Ovary (tissue), 3 donors: ENCODE measurements at regions not wholly inside any gene's neighbourhood (a gene's known extent, or its start where the extent isn't known, plus 50 kb on each side); places are given as distances from the start of the nearest gene placed in this dataset.

ENCODE experiments used
- EP300 ChIP-seq: sonication (generic); formaldehyde crosslinking; IDR thresholded peaks from one replicate; pipeline ENCODE4 v1.6.1; 2017; ENCODE audit warnings: antibody characterized with exemption
- POLR2A ChIP-seq: fragments of 450-650 bp; IDR thresholded peaks from one replicate; pipeline ENCODE4 v1.6.1; 2017; ENCODE audit warnings: antibody characterized with exemption, mild to moderate bottlenecking, moderate library complexity
- TF ChIP-seq, protein P1 (sequence below), 3 donors: fragments of 450-650 bp in 2 of 3; fragments of 200-600 bp in 1 of 3; IDR thresholded peaks; one replicate each; pipeline versions ENCODE4 v1.5.1 to v1.8.0; 2016 to 2022; ENCODE audit warnings: antibody characterized with exemption in 3 of 3, mild to moderate bottlenecking in 1 of 3
- donor health status: DM: no; HTN: no; CAD: no.

- TF ChIP-seq, protein P1, sequence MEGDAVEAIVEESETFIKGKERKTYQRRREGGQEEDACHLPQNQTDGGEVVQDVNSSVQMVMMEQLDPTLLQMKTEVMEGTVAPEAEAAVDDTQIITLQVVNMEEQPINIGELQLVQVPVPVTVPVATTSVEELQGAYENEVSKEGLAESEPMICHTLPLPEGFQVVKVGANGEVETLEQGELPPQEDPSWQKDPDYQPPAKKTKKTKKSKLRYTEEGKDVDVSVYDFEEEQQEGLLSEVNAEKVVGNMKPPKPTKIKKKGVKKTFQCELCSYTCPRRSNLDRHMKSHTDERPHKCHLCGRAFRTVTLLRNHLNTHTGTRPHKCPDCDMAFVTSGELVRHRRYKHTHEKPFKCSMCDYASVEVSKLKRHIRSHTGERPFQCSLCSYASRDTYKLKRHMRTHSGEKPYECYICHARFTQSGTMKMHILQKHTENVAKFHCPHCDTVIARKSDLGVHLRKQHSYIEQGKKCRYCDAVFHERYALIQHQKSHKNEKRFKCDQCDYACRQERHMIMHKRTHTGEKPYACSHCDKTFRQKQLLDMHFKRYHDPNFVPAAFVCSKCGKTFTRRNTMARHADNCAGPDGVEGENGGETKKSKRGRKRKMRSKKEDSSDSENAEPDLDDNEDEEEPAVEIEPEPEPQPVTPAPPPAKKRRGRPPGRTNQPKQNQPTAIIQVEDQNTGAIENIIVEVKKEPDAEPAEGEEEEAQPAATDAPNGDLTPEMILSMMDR (IDR thresholded peaks at IDR 0.05), result no peak
- TF ChIP-seq POLR2A, result no peak
- no peak for TF ChIP-seq EP300
Measured at GRCh38 chr14:65900164-65900563, 487.6 kb downstream of the FUT8 start.
